OCI-LY7 (cell line): ENCODE measurements at regions not wholly inside any gene's neighbourhood (a gene's known extent, or its start where the extent isn't known, plus 50 kb on each side); places are given as distances from the start of the nearest gene placed in this dataset.

Source experiments
- BruUV-seq: library from RNA; stranded (reverse); fragments of 400-500 nt; replicated peaks from 2 replicates; lab custom pipeline; 2021; lab: Mats Ljungman, UMichigan
- CTCF ChIA-PET: fragments of 300-600 bp; sonication (Branson Sonifier 250); formaldehyde crosslinking; loops from one replicate; lab custom pipeline; 2022; ENCODE audit warnings: antibody characterized with exemption; ENCODE audit not compliant: unreplicated experiment; lab: Charles Lee
- POLR2A ChIA-PET: fragments of 300-600 bp; sonication (Branson Sonifier 250); formaldehyde crosslinking; loops from one replicate; lab custom pipeline; 2022; ENCODE audit warnings: antibody characterized with exemption; lab: Charles Lee
- DNase-seq: peaks from one replicate; pipeline ENCODE4 v3.0.0-alpha.2; 2015; ENCODE audit warnings: low spot score
- H2AFZ ChIP-seq: fragments of 200-600 bp; sonication (generic), shearing (Covaris generic); 2 replicates; pipeline ENCODE4 v1.6.1; 2014; ENCODE audit warnings: mild to moderate bottlenecking, antibody characterized with exemption, low read length, moderate library complexity
- H3K27ac ChIP-seq: fragments of 200-600 bp; sonication (generic); 2 replicates; pipeline ENCODE4 v1.5.1; 2014; ENCODE audit warnings: mixed run types, low read depth, mild to moderate bottlenecking, moderate library complexity, low read length, inconsistent platforms; ENCODE audit not compliant: poor library complexity, severe bottlenecking
- H3K36me3 ChIP-seq: fragments of 200-600 bp; sonication (generic); 2 replicates; pipeline ENCODE4 v1.6.1; 2014; ENCODE audit warnings: mild to moderate bottlenecking, antibody characterized with exemption, low read length, moderate library complexity, mixed read lengths; ENCODE audit not compliant: insufficient read depth
- H3K4me1 ChIP-seq: fragments of 200-600 bp; sonication (generic); 2 replicates; pipeline ENCODE4 v1.5.1; 2014; ENCODE audit warnings: mild to moderate bottlenecking, low read length; ENCODE audit not compliant: insufficient read depth, poor library complexity, severe bottlenecking
- H3K4me2 ChIP-seq: fragments of 200-600 bp; sonication (generic); 2 replicates; pipeline ENCODE4 v1.6.1; 2014; ENCODE audit warnings: mild to moderate bottlenecking, low read length
- H3K4me3 ChIP-seq: fragments of 200-600 bp; sonication (generic); 2 replicates; pipeline ENCODE4 v1.5.1; 2014; ENCODE audit warnings: mild to moderate bottlenecking, low read depth, low read length; ENCODE audit not compliant: poor library complexity, severe bottlenecking
- H3K79me2 ChIP-seq: fragments of 200-600 bp; sonication (generic); 2 replicates; pipeline ENCODE4 v1.6.1; 2016; ENCODE audit warnings: low read depth, mild to moderate bottlenecking, low read length, moderate library complexity, mixed read lengths; ENCODE audit not compliant: insufficient read depth
- H3K9me2 ChIP-seq: fragments of 200-600 bp; sonication (generic); 2 replicates; pipeline ENCODE4 v1.6.1; 2016; ENCODE audit warnings: mild to moderate bottlenecking, low read length, mixed read lengths; ENCODE audit not compliant: insufficient read depth
- H3K9me3 ChIP-seq: fragments of 200-600 bp; sonication (generic); 2 replicates; pipeline ENCODE4 v1.6.1; 2014; ENCODE audit warnings: mild to moderate bottlenecking, mixed run types, low read length, mixed read lengths
- H4K20me1 ChIP-seq: fragments of 200-600 bp; sonication (generic); 2 replicates; pipeline ENCODE4 v1.6.1; 2014; ENCODE audit warnings: mild to moderate bottlenecking, antibody characterized with exemption, low read length, moderate library complexity, mixed read lengths; ENCODE audit not compliant: insufficient read depth
- CTCF ChIP-seq: fragments of 200-600 bp; sonication (generic); conservative IDR thresholded peaks from 2 replicates; pipeline ENCODE4 v1.5.1; 2014; ENCODE audit warnings: mild to moderate bottlenecking, antibody characterized with exemption, low read length, moderate library complexity, mixed read lengths
- EZH2phosphoT487 ChIP-seq: fragments of 200-600 bp; sonication (generic); IDR thresholded peaks from 2 replicates; pipeline ENCODE4 v1.6.1; 2018; ENCODE audit warnings: low read depth, borderline replicate concordance, mild to moderate bottlenecking, mixed run types, antibody characterized with exemption, low read length, moderate library complexity, mixed read lengths
- intact Hi-C: fragments of 100-400 bp; cut with micrococcal nuclease; formaldehyde crosslinking; loops from one replicate; pipeline ENCODE4 v1.10.0; 2022; ENCODE audit not compliant: unreplicated experiment

GRCh38 chr2:8510519-8510918 lies 171.3 kb upstream of the ID2 start:
- CTCF ChIA-PET = interaction anchor here (1.1 kb wide), 1 partner anchor 16 kb away, joined by 3 read pairs; no protein-coding TSS in a partner anchor
- BruUV-seq = no TSS peak
- POLR2A ChIA-PET = interaction anchor here (1.0 to 2.0 kb wide), 5 partner anchors 17 to 172 kb away, joined by 3 to 11 read pairs (median 6); partner anchors contain the start of gene ID2
- H3K4me1 ChIP-seq = peaks cover 22% of the 10 kb centered on the region
- H3K9me3 ChIP-seq = peaks cover 47% of the 10 kb centered on the region
- no peak overlapping the region for H3K4me3 ChIP-seq
- H3K36me3 ChIP-seq = peaks cover 86% of the 10 kb centered on the region
- no peaks in the 10 kb centered on the region for H4K20me1 ChIP-seq
- TF ChIP-seq CTCF (no peak), EZH2phosphoT487 (no peak)
- H3K4me2 ChIP-seq = no peak overlapping the region
- no peak for DNase-seq
- H3K27ac ChIP-seq = no peak overlapping the region
- intact Hi-C loops = no loop called here
- no peaks in the 10 kb centered on the region for H3K79me2 ChIP-seq
- H3K9me2 ChIP-seq = no peaks in the 10 kb centered on the region
- no peak overlapping the region for H2AFZ ChIP-seq

- peaks cover 47% of the 10 kb centered on the region for H3K9me3 ChIP-seq
Observed at GRCh38 chr2:8511868-8512612, 169.8 kb upstream of the ID2 start.

More at GRCh38 chr2:8511868-8512612, 169.8 kb upstream of the ID2 start:
- no peak for TF ChIP-seq CTCF
- TF ChIP-seq EZH2phosphoT487 = no peak
- Histone ChIP-seq H3K9me2 (no peaks in the 10 kb centered on the region), H3K4me3 (no peak overlapping the region), H3K36me3 (peaks cover 71% of the 10 kb centered on the region), H3K27ac (no peak overlapping the region), H3K4me1 (peaks cover 37% of the 10 kb centered on the region), H4K20me1 (no peaks in the 10 kb centered on the region), H3K79me2 (no peaks in the 10 kb centered on the region), H2AFZ (no peak overlapping the region), H3K4me2 (no peak overlapping the region)
- DNase-seq = no peak
- ChIA-PET POLR2A (interaction anchor here (0.6 to 2.0 kb wide), 8 partner anchors 10 to 1328 kb away, joined by 3 to 12 read pairs (median 4); no protein-coding TSS in a partner anchor), CTCF (no interaction called here)
- intact Hi-C loops = no loop called here
- BruUV-seq = no TSS peak
